ENCODE measurements at regions not wholly inside any gene's neighbourhood (a gene's known extent, or its start where the extent isn't known, plus 50 kb on each side); places are given as distances from the start of the nearest gene placed in this dataset.

GRCh38 chr9:118088090-118088489 is 383.9 kb downstream of the TLR4 start:
- no peak for DNase-seq

- DNase-seq = no peak
Observed at GRCh38 chr9:118091226-118091625, 387.0 kb downstream of the TLR4 start.

DNA sequence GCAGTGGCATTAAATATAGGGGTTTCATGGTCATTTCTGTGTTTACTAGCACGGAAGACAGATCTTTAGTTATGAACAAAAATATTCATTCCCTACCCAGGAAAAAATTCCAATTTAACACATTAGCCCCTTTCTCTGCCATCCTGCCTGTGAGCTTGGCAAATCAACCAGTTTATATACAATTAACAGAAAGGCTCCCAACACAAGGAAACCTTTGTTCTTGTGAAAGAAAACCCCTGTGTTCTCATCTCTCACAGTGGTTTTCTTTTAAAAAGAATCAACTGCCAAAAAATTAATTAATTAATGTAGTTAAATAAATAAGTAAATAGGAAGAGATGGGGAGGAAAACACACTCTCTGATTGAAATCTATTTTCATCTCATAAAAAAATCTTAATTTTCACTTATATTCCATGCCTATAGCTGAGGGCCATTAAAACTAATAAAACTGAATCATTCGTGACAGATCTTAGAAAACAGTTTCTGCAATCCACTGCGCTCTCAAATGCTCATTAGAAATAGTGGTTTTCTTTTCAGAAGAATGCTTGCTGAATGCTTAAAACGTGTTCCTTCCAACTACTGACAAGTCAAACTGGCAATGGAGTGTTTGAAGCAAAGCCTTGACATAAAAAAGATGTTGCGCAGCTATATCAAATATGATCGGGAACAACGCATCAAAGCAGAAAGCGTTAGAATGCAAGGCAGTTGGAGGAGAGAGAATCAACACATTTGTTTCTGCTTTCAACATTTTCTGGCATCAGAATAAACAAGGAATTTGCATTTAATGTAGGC is 387.7 kb downstream of the TLR4 start:
- DNase-seq = no peak

GRCh38 chr9:118094387-118094786 is 390.2 kb downstream of the TLR4 start:
- DNase-seq = no peak

DNA sequence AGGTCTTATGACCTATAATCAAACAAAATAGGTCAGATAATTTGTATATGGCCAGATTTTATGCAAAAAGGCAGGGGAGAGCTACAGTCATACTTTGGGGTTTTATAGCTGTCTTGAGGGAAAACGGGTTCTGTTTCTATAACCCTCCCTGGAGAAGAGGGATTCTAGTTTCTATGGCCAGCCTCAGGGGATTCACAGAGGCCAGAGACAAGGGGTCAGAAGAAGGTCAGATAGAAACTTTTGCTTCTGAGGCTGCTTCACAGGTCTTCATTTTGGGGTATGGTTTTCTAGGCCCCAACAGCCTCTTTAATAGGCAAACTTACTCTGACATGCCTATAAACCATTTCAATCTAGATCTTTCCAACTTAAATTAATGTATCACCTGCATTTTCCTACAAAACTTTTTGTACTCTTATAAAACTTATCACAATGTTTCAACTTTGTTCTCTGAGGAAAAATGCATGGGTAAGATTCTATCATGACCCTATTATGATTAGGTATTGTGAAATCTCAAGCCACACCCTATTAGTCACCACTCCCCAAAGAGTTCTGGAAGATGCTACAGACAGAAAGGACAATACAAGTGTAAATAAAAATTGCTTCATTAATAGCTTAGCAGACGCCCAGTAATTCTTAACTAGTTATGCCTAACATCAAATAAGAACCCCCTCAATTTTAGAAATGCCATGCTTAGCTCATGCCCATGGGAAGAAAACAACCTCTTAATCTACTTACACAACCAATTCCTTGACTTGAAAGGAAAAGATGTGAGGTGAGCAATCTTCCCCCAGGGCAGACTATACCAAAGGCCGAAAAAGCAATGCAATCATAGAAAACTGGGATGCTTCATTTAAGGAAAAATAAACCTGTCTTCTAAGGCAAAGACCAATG is 396.6 kb downstream of the TLR4 start:
- no peak for DNase-seq

DNA sequence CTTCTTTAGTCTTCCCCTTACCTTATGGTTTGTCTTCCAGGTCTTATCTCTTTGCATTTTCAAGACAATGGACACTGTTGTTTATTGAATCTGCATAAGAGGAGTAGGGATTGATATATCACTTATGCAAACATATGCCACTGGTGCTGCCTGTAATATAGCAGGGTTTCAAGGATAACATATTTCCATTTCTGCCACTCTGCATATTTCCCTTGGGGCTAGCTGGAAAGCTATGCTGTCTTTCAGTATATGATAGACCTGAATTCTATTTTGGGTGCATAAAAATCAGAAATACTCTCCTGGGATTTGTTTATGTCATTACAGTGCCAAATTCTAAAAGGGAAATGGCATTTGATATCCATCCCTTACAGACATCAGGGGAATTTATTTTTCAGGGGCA is 400.2 kb downstream of the TLR4 start:
- no peak for DNase-seq

- DNase-seq = no peak
Observed at GRCh38 chr9:118108971-118109370, 404.8 kb downstream of the TLR4 start.

DNA sequence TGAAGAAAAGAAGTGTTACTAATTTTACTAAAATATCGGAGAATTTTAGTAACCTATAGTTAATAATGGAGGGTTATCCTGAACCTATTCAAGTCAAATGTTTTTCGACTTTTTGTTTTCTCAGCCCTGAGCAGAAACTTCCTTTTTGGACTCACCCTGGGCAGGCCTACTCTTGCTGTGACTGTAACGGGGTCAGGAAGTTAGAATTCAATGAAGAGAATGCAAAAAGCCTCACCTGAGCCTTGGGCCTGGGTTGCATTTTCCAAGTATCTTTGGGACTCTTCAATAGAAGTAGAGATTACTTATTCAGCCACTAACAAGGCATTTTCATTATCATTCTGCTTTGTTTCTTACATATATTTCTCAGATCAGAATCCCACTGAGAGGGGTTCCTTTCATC is 405.3 kb downstream of the TLR4 start:
- DNase-seq = no peak

GRCh38 chr9:118121361-118121760 is 417.2 kb downstream of the TLR4 start:
- DNase-seq = no peak

DNA sequence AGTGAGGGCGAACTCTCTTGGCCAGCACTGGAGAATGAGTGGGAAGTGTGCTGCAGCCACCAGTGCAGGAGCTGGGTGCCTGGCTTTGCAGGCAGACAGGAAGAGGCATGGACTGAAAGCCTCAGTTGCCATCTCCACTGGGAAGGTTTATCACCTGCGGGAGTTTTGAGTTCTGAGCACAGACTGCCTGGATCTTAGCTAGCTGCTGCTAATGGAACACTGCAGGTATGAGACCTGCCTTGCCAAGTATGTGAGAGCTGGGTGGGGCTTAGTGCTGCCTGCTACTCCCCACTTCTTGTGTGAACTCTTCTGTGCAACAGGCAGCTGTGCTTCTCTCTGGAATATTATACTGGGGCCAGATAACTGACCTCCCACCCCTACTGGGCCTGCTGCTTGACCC is 424.1 kb downstream of the TLR4 start:
- DNase-seq = no peak

- no peak for DNase-seq
Observed at GRCh38 chr9:118129541-118129940, 425.3 kb downstream of the TLR4 start.

GRCh38 chr9:118148990-118149389 is 444.8 kb downstream of the TLR4 start:
- DNase-seq = no peak

GRCh38 chr9:118156846-118157245 is 452.6 kb downstream of the TLR4 start:
- no peak for DNase-seq

GRCh38 chr9:118162716-118163115 is 458.5 kb downstream of the TLR4 start:
- DNase-seq = no peak

DNA sequence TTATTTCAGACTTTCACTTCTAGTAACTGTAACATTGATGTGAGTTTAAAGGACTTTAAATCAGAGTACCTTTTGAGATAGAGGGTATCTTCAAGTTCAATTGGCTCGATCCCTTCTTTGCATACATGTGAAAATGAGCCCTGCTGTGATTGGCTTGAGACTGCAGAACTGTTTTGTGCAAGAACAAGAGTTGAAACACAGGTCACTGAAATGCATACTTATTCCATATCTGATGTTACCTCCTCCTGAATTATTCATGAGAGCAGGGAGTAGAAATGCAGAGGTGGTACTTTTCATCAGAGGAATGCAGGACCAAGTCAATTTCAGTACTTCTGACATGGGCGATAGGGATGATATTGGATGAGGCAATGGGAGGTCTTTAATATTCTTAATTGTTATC is 459.5 kb downstream of the TLR4 start:
- DNase-seq = no peak

DNA sequence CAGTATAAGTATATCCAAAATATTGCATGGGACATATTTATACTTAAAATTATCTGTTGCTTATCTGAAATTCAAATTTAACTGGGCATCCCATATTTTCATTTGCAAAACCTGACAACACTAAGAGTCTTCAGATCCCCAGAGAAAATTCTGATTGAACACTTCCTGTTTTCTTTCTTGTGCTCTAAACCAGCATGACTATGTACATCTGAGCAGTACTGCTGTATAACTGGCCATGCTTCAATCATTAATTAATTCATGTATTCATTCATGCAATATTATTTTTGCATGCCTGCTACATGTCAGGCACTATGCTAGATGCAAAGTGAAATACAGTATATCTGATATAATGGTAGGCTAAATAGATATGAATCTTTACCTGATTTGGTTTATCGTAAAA is 461.2 kb downstream of the TLR4 start:
- no peak for DNase-seq

DNA sequence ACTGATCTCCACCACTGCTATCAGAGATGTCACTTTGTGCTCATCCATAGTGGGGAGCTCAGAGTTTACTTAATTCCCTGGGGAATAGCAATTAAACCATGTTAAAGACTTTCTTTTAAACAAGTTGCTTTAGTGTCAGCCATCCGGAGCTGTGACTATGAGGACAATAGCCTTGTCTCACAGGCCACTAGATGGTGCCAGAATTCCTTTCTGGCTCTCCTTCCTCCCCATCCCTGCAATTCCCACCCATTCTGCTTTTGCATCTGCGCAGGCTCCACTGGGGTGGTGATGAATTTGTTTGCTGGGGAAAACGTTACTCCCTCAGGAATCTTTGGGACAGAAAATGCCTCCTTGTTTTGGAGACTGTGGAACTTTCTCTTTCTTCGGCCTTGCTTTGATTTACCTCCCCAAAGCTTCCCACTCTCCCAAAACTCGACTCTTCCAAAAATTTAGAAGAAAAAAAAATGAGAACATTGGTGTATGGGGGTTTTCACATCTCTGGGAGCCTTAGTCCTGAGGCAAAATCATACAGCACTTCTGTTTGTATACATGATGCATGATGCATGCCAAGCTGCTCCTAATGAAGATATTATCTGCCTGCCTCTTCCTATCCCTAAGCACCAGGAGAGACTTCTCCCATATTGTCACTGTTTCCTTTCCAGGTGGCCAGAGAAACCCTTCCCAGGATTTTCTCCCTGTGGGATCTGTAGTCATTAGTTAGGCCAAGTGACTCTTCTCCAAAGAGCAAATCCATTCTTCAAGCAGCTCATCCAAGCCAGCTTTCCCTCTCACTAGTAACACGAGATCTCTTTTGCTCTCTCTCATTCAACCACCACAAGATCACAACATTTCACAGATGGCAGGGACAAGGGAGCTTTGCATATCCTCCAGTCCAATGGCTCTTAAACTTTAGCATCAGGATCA is 466.1 kb downstream of the TLR4 start:
- peak; percentile 2 for DNase-seq

DNA sequence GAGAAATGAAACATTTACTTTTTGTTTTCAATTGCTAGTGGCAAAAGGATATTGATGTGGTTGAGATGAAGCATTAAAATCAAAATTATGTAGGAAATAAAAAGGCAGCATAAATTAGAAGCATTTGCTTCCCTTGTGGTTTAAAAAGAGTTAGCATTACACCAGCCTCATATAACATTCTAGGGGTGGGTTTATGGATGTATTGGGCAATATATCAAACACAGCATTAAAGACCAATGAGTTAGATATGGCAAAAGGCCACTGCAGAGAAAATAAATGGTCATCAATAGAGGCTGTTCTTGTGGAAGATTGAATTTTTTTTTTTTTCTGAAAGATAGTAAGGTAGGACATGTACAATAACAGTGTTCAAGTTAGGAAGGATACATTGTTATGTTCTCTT is 473.0 kb downstream of the TLR4 start:
- no peak for DNase-seq

GRCh38 chr9:118183576-118183975 is 479.4 kb downstream of the TLR4 start:
- no peak for DNase-seq

DNA sequence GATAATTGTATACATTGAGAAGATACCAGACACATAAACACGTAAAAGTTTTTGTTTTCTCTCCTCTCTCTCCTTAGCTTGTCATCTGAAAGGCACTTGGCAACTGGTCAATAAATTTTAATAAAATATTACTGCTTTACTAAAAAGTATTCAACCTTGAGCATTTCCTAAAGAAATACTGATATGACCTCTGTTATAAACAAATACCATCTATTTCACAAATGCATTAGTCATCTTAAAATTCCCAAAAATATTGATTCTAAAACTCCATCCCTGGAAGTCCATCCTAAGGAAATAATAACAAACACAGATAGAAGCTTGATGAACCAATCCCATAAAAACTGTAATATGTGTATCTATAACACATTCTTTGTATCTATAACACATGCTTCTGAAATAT is 483.2 kb downstream of the TLR4 start:
- DNase-seq = no peak

DNA sequence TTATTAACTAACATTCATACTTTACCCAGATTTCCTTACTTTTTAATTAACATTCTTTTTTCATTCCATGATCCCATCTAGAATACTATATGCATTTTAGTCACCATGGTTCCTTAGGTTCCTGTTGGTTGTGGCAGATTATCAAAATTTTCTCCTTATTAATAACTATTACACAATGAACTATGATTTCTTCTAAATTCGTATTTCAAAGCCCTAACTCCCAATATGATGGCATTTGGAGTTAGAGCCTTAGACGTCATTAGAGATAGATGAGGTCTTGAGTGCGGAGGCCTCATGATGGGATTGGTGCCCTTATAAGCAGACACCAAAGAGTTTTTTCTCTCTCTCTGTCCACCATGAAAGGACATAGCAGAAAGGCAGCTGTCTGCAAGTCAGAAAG is 485.4 kb downstream of the TLR4 start:
- no peak for DNase-seq

GRCh38 chr9:118192807-118193206 is 488.6 kb downstream of the TLR4 start:
- no peak for DNase-seq

DNA sequence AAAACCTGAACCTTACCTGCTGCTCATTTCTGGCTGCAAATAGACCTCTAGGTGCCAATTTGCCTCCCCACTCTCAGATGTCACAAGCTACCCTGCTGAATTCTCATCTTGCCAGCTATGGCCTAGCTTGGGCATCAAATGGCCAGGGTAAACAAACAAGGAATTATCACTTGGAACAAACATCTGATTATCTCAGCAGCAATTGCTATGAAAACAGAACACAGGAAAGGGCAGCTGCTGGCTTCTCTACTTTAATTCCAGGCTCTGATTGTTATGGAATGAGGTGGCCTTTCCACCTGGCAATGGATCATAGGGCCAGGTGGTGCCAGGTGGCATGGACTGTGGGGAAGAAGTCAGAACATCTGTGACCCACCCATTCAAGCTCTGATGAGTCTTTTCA is 505.1 kb downstream of the TLR4 start:
- no peak for DNase-seq

Data from inflammatory macrophage treated with lipopolysaccharide for 4 hours (primary cell).